Ramos (cell line): ENCODE measurements at regions not wholly inside any gene's neighbourhood (a gene's known extent, or its start where the extent isn't known, plus 50 kb on each side); places are given as distances from the start of the nearest gene placed in this dataset.
"Not testable (repeated sequence)": the region's sequence is repeated elsewhere in the genome, so short reads cannot be mapped to it uniquely, and the experiment has no call there.

Experiments
- in situ Hi-C: fragments of 300-500 bp; cut with MboI; formaldehyde crosslinking; loops from one replicate; pipeline ENCODE4 v1.14.3; 2022; ENCODE audit warnings: low sequenced_read_pairs; ENCODE audit not compliant: unreplicated experiment

DNA sequence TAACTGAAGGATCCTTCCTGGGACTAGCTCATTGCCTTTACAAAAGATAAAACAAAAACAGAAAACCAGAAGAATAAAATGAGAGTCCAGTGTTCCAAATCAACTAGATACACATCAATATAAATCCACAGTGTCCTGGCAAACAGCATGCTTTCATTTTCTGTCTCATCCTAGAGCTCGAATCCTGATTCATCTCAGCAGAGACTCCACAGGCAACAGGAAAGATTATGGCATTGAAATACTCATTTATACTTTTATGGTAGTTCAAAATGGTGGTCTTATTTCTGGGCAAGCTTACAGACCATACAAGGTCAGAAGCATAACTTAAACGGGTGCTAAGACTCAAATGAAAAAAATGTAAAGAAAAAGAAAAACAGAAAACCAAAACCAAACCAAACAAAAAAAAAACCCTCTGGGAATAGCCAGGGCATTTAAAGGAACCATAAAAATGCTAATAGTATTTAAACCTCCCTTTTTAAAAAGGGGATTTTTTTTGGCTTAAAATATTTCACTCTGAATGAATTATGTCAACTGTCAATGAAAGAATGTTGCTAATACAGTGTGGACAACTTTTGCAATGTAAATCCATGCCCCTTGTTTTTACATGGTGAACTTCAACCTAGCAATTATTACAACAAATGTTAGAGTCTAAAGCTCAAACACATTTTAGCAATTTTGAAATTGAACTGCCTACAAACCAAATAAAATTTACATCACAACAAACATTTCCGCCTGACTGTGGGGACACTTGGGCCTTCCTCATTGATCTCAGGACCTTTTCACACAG lies 57.9 kb downstream of the GPR101 start:
- in situ Hi-C loops, result no loop called here

- in situ Hi-C loops, result loop anchor here (25.0 kb wide), 1 partner anchor 219 kb away; no protein-coding TSS in a partner anchor
Observed at GRCh38 chrX:136967966-136968365, 65.8 kb downstream of the GPR101 start.

- in situ Hi-C loops, result loop anchor here (25.0 kb wide), 1 partner anchor 223 kb away; no protein-coding TSS in a partner anchor
Observed at GRCh38 chrX:136963973-136964372, 69.8 kb downstream of the GPR101 start.

- in situ Hi-C loops, result loop anchor here (25.0 kb wide), 1 partner anchor 226 kb away; no protein-coding TSS in a partner anchor
Observed at GRCh38 chrX:136961594-136962135, 72.1 kb downstream of the GPR101 start.

DNA sequence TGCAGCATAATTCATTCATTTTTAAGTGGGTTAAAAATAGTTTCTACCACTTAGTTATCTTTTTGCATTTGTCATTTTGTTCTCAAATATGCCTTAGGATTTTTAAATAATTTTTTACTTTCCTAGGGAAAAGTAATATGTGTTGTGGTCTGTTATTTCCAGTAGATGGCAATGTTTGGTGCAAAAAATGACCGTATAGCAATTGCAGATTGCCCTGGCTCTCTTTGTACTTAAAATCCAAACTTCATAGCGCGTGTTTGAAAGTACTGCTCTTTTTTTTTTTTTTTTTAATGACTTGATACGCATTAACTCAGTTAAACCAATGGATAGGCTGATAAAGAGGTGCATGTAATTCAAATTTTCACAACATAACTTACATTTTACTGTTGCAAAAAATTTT lies 74.4 kb upstream of the RBMX start:
- in situ Hi-C loops, result loop anchor here (25.0 kb wide), 1 partner anchor 232 kb away; no protein-coding TSS in a partner anchor

DNA sequence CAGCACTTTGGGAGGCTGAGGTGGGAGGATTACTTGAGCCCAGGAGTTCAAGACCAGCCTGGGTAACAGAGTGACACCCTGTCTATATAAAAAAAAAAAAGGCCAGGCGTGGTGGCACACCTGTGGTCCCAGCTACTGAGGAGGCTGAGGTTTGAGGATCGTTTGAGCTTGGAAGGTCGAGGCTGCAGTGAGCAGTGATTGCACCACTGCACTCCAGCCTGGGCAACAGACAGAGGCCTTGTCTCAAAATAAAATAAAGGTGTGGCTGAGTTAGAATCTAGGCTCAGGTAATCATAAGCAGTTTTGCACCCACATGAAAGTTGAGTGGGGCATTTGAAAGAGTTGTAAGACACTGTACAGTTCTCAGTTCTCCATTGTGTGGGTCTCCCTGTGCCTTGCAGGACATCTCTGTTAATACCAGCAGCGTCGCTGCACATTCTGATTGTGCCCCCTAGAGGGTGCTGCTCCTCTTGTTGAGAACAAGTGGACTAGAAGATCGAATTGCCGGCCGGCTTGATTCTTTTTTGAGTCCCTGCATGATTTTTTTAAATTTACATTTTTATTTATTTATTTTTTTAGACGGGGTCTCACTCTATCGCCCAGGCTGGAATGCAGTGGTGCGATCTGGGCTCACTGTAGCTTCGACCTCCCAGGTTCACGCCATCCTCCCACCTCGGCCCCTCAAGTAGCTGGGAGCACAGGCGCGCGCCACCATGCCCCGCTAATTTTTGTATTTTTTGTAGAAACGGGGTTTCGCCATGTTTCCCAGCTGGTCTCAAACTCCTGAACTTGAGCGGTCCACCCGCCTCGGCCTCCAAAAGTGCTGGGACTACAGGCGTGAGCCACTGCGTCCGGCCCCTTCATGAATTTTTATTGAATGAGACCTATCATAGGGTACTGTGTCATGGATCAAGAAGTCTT lies 73.6 kb upstream of the RBMX start:
- in situ Hi-C loops, result loop anchor here (25.0 kb wide), 1 partner anchor 233 kb away; no protein-coding TSS in a partner anchor

DNA sequence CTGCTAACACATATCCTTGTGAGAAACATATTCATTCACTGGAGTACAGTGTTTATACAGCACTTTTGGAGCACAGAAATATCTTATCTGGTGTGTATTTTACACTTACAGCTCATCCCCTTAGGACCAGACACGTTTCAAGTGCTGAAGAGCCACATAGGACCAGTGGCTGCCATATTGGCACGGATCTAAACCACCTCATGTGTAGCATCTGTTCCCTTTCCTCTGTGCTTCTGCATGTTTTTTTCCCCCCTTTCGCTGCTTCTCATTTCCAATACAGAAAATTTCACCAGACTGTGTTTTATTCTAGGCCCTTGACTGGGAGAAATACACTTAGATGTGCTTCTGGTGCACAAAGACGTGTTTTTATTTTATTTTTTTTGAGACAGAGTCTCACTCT lies 69.7 kb upstream of the RBMX start:
- in situ Hi-C loops, result loop anchor here (25.0 kb wide), 1 partner anchor 237 kb away; no protein-coding TSS in a partner anchor

DNA sequence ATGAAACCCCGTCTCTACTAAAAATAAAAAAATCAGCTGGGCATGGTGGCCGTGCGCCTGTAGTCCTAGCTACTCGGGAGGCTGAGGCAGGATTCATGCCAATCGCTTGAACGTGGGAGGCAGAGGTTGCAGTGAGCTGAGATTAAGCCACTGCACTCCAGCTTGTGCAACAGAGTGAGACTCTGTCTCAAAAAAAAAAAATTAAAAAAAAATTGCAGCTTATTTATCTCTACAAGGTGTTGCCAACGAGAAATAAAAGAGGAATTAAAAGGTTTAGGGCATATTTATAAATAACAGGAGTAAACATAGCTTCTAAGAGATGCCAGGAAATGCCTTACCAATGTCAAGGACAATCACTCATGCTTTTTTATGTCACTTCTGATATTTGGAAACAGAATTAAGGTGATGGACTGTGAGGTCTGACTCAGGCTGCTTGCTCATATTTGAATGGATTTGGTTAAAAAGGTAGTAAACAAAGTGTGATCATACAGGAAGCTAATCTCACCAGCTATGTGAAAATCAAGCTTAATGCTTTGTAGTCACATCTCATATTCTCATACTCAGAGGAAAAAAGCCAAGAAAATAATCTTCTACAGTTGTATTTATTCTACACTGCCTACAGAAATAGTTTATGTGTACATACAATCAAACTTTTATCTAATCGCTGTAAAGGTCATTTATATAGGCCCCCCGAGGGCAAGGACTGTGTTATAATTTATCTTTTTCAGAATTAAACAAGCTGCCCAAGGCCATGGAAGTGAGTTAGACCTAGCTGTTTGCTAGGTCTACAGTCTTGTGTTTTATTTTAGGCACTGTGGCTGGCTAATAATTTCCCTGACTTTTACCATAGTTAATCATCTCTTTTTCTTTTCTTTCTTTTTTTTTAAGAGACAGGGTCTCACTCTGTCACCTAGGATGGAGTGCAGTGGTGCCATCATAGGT lies 61.1 kb upstream of the RBMX start:
- in situ Hi-C loops, result no loop called here

GRCh38 chrX:136936183-136936549 lies 55.6 kb upstream of the RBMX start:
- in situ Hi-C loops, result no loop called here

- in situ Hi-C loops, result not testable (repeated sequence)
Observed at GRCh38 chrX:136935533-136936182, 55.1 kb upstream of the RBMX start.

DNA sequence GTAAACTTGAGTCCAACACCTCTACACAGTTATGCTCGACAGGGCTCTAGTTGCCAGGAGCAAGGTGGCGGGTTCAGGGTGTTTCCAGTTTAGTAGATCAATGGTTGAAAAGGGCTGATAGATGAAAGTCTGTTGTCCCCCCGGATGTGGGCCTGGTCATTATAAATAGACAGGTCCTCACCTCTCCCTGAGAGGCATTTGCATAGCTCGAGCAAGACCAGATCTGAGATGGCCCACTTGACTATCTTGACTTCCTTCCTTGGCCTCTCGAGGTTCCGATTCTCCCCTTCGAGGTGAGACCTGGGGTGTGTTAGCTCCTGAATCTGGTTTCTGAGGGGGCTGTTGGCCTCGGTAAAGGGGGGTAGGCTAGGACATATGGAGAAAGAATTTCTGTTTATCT lies 54.1 kb upstream of the RBMX start:
- in situ Hi-C loops, result not testable (repeated sequence)

- in situ Hi-C loops, result no loop called here
Observed at GRCh38 chrX:136933611-136934145, 53.2 kb upstream of the RBMX start.

GRCh38 chrX:136931661-136932060 lies 51.1 kb upstream of the RBMX start:
- in situ Hi-C loops, result no loop called here
